Cardiac muscle cell (in vitro differentiated cells and primary cell): ENCODE measurements at regions not wholly inside any gene's neighbourhood (a gene's known extent, or its start where the extent isn't known, plus 50 kb on each side); places are given as distances from the start of the nearest gene placed in this dataset.

ENCODE experiments used
- DNase-seq, 2 donors: peaks; one replicate each; pipeline versions ENCODE4 v3.0.0 to v3.0.0-alpha.2; 2010 to 2017; ENCODE audit warnings: low read depth in 1 of 2, low spot score in 1 of 2
- H3K27ac ChIP-seq: fragments of 200-600 bp; sonication (generic); 2 replicates; pipeline ENCODE4 v1.5.1; 2016
- H3K27me3 ChIP-seq: fragments of 200-600 bp; sonication (generic); 2 replicates; pipeline ENCODE4 v1.6.0; 2016; ENCODE audit warnings: control low read depth
- H3K36me3 ChIP-seq: fragments of 200-600 bp; sonication (generic); 2 replicates; pipeline ENCODE4 v1.5.1; 2016; ENCODE audit warnings: control low read depth
- H3K4me1 ChIP-seq: fragments of 200-600 bp; sonication (generic); 2 replicates; pipeline ENCODE4 v1.8.1; 2017; ENCODE audit warnings: low read depth, mild to moderate bottlenecking, mixed run types
- H3K4me3 ChIP-seq: fragments of 200-600 bp; sonication (generic); 2 replicates; pipeline ENCODE4 v1.5.1; 2016; ENCODE audit warnings: mild to moderate bottlenecking
- H3K9me3 ChIP-seq: fragments of 200-600 bp; sonication (generic); 2 replicates; pipeline ENCODE4 v1.5.1; 2017; ENCODE audit warnings: low read depth, mild to moderate bottlenecking, control low read depth
- TF ChIP-seq, protein P1 (sequence below): IDR thresholded peaks from 2 replicates; pipeline ENCODE4 v1.5.1; 2012; ENCODE audit warnings: low read depth, mild to moderate bottlenecking, low read length

DNA sequence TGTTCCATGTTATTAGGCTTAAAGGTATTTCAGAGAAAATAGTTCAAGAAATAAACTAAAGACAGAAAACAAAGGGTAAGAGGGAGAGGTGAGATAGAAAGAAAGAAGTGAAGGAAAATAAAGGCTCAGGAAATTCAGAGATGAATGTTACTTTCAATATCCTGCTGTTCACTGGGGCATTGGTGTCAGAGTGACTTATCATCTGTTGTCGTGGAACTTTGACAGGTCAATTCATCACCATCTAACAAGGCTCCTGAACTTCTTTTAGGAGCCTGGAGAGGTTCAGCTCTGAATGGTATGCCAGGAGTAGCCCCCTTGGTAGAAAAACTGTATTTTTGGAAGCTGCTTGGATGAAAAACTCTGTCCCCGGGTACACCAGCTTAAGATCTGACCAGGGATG lies 100.1 kb downstream of the KLF6 start:
- Histone ChIP-seq H3K4me1 (peaks cover 17% of the 10 kb centered on the region), H3K27me3 (no peaks in the 10 kb centered on the region), H3K27ac (no peak overlapping the region), H3K4me3 (no peak overlapping the region), H3K36me3 (no peaks in the 10 kb centered on the region), H3K9me3 (no peaks in the 10 kb centered on the region)
- TF ChIP-seq, protein P1, sequence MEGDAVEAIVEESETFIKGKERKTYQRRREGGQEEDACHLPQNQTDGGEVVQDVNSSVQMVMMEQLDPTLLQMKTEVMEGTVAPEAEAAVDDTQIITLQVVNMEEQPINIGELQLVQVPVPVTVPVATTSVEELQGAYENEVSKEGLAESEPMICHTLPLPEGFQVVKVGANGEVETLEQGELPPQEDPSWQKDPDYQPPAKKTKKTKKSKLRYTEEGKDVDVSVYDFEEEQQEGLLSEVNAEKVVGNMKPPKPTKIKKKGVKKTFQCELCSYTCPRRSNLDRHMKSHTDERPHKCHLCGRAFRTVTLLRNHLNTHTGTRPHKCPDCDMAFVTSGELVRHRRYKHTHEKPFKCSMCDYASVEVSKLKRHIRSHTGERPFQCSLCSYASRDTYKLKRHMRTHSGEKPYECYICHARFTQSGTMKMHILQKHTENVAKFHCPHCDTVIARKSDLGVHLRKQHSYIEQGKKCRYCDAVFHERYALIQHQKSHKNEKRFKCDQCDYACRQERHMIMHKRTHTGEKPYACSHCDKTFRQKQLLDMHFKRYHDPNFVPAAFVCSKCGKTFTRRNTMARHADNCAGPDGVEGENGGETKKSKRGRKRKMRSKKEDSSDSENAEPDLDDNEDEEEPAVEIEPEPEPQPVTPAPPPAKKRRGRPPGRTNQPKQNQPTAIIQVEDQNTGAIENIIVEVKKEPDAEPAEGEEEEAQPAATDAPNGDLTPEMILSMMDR = no peak
- DNase-seq = peak in 1 of 2 donors; percentile 56

DNA sequence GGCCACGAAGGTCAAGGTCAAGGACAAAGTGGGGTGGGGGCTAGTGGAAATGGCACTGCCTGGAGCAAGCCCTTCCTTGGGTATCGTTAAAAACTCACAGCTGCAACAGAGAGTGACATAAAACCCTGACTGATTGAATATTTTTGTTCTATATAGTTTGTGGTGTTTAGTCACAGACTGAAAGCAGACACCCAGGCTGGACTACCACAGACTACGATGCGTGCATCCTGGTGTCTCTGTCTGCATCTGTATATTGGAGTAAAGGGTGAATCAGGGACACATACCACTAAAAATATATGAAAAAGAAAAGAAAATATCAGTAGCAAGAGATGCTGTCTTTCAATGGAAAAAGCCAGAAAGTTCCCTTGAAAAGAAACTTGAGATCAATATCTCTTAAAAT lies 101.4 kb downstream of the KLF6 start:
- Histone ChIP-seq H3K9me3 (no peaks in the 10 kb centered on the region), H3K27ac (no peak overlapping the region), H3K4me3 (no peak overlapping the region)

DNA sequence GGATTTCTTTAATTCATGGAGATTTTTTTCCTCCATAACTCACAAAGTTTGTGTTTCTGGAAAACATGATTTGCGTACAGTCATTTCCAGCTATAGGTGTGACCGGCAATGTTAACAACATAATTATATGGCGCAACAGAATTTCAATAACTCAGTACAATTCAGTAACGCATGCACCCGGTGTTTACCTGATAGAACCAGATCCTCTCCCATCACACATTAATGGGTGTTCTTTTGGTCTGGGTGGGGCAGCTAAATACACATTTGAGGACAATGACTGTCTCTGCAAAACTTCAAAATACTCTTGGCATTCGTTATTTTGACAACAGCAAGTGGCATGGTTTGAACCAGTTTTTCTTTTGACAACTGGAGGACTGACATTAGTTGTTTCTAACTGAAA lies 102.3 kb downstream of the KLF6 start:
- Histone ChIP-seq H3K27ac (no peak overlapping the region), H3K4me1 (peaks cover 17% of the 10 kb centered on the region), H3K27me3 (no peaks in the 10 kb centered on the region), H3K9me3 (no peaks in the 10 kb centered on the region), H3K36me3 (no peaks in the 10 kb centered on the region), H3K4me3 (no peak overlapping the region)
- TF ChIP-seq, protein P1 = no peak
- no peak for DNase-seq

More for the DNA sequence above, 101.4 kb downstream of the KLF6 start:
- TF ChIP-seq, protein P1 = no peak
- no peaks in the 10 kb centered on the region for H3K36me3 ChIP-seq
- no peak for DNase-seq
- H3K27me3 ChIP-seq = no peaks in the 10 kb centered on the region
- H3K4me1 ChIP-seq = peaks cover 17% of the 10 kb centered on the region

DNA sequence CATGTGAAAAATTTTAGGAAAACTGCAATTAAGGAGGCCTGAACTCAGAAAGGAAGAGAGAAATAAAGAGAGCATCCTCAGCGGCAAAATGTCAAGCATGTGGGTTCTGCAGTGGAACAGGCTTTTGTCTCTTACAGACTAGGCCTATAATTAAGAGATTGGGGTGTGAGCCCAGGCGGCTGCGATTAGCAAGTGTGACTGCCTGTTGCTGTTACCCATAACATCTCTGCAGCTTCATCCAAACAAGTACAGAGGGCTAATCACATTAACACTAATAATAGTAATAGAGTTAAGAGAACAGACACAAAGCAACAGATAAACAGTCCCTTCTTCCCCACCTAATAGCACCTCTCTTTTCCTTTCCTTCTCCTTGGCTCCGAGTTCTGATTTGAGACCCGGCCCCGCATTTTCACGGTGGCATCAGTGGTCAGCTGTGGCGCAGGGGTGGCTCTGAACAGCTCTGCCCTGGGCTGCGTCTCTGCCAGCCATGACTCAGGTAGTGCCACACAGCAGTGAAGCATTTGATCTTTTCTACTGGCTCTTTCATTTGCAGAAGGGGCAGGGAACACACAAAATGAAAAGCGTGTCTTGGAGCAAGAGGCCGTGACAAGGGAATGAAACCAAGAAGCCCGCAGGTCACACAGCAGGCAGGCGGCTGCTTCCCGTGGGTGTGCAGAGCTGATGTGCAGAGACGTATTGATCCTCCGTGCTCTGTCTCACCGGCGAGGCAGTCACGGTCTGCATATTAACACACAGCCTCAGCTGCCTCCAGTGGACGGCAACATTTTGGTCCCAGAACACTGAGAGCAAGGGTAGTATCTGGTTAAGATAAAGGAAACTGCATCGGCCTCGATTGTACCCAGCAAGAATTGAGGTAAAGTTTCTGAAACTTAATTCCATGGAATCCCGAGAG lies 103.1 kb downstream of the KLF6 start:
- TF ChIP-seq, protein P1 = no peak
- no peak overlapping the region for H3K4me3 ChIP-seq
- no peak for DNase-seq
- peaks cover 14% of the 10 kb centered on the region for H3K4me1 ChIP-seq
- H3K27me3 ChIP-seq = no peaks in the 10 kb centered on the region
- H3K36me3 ChIP-seq = no peaks in the 10 kb centered on the region
- no peaks in the 10 kb centered on the region for H3K9me3 ChIP-seq
- H3K27ac ChIP-seq = no peak overlapping the region

DNA sequence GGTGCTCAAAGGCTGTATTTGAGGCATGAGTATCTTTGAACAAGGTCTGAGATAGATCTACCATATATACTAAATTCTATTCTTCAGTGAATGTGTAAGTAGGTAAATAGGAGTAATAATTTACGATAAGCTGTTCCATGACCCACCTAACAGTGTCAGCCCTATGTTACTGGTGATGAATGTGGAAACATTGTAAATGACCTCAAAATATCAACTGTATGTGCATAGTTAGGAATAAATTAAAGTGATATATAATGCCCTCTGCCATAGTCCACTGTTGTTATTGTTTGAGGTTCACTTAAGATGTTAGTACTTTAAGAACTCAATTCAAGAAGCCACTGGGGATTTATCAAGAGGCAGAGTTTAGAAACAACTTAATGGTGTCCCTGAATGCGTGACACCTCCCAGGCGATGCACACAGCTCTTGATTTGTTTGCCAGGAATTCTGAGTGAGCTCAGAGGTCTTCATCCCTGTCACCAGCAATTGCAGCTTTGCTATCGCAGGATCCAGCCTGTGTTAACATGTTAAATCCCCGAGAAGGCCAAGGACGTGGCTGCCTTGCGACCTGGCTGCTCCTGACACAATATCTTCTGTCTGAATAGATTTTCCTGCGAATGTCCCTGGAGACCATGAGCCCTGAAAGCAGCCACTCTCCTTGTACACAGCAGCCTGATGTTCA lies 104.9 kb downstream of the KLF6 start:
- Histone ChIP-seq H3K27me3 (no peaks in the 10 kb centered on the region), H3K36me3 (no peaks in the 10 kb centered on the region), H3K9me3 (no peaks in the 10 kb centered on the region), H3K4me1 (peaks cover 6% of the 10 kb centered on the region), H3K27ac (no peak overlapping the region), H3K4me3 (no peak overlapping the region)
- DNase-seq = no peak
- TF ChIP-seq, protein P1 = no peak
